ENCODE measurements at regions not wholly inside any gene's neighbourhood (a gene's known extent, or its start where the extent isn't known, plus 50 kb on each side); places are given as distances from the start of the nearest gene placed in this dataset.
A peak's percentile ranks its signal among the peaks of the same experiment; 100 is the strongest.

DNA sequence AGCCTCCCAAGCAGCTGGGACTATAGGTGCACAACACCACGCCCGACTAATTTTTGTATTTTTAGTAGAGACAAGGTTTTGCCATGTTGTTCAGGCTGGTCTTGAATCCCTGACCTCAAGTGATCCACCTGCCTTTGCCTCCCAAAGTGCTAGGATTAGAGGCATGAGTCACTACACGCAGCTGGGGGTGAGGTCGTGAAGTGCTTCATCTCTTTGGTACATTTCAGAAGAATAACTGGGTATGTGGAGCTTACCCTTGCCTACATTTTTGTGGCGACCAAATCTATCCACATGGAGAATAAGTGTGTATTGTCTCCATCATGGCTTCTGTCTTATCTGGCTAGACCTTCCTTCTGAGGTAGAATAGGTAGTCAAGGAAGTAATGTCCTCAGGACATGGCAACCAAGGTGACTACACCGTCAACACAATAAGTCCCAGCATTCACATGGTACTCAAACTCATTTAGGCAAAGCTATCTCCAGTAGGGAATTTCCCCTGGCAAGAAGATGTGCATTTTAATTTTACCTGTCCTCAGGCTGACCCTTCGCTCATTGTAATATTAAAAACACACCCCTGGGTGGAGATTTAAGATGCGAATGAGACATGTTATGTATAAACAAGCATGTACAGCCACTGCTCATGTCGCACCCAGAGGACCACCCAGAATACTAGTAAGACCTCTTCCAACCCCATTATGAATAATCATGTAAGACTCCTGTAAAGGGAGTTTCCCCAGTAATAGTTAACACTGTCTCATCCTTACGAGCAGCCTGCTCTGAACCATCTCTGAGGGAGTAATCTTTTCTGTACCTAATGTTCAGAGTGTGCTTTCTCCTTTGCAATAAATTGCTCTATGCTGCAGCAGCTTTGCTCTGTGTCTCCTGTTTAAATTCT lies 1173.2 kb downstream of the TAF11L14 start:
- peak; percentile 77 for FAIRE-seq
- no peak for DNase-seq (ENCODE audit: insufficient read length, low spot score)

DNA sequence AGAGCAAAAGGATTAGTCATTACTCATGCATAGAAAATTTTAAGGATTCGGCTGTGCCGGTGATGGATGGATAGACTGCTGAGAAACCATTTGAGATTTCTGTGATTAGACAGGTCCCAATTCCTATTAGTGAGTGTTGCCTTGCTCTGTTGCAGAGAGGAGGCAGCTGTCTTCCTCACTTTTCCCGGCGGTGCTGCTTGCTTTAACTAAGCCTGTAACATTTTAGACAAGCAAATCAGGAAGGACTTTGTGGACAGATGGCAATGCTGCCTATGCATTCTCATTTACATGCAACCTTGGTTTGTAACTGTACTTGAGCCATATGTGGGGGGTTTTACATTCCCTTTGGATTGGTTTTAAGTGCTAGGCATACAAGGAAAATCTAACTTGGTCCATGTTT lies 1176.3 kb downstream of the CDH18 start:
- no peak for DNase-seq (ENCODE audit: insufficient read length, low spot score)
- FAIRE-seq, result no peak

DNA sequence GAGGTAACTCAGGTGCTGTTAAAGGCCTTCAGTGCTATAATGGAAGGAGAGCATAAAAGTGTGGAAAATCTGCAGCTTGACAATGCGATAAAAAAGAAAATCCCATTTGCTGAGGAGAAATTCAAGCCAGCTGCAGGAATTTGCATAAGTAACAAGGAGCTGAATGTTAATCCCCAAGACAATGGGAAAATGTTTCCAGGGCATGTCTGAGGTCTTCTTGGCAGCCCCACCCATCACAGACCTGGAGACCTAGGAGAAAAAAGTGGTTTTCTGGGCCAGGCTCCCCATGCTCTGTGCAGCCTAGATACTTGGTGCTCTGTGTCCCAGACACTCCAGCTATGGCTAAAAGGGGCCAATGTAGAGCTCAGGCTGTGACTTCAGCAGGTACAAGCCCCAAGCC lies 1159.6 kb downstream of the CDH18 start:
- no peak for FAIRE-seq
- DNase-seq (ENCODE audit: insufficient read length, low spot score), result no peak

DNA sequence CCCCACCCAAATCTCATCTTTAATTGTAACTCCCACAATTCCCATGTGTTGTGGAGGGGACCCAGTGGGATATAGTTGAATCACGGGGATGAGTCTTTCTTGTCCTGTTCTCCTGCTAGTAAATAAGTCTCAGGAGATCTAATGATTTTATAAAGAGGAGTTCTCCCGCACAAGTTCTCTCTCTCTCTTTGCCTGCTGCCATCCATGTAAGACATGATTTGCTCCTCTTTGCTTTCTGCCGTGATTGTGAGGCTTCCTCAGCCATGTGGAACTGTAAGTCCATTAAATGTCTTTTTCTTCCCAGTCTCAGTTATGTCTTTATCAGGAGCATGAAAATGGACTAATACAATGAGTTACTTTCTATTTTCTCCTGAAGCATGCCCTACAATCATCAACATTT lies 1158.5 kb downstream of the CDH18 start:
- no peak for FAIRE-seq
- no peak for DNase-seq (ENCODE audit: insufficient read length, low spot score)

DNA sequence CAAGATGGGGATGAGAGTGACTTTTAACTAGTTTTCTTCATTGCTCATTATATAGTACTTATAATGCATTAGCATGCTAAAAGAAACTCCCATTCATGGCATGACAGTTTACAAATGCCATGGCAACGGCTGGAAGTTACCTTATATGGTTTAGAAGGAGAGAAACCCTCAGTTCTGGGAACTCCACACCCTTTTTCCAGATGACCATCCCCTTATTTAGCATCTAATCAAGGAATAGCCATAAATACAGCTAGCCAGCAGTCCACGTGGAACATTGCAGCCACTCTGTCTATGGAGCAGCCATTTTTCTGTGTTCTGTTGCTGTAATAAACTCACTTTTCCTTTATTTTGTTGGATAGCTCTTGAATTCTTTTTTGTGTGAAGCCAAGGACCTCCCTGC lies 1137.8 kb downstream of the CDH18 start:
- DNase-seq (ENCODE audit: insufficient read length, low spot score) (no peak), FAIRE-seq (no peak)

DNA sequence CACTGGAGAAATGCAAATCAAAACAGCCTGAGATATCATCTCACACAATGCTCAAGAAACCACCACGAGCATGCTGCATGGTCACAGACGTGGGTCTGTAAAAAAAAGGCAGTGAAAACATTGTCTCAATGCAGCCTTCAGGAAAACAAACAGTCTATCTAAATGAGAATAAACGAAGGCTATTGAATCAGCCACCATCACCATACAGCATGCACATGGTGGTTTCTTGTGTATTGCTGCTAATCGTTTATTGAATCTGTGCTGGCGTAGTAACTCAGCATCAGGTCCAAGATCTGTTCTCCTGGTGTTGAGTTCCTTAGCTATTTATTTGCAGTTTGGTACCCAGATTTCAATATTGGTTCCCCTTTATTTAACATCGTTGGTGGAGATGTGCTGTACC lies 1115.0 kb downstream of the CDH18 start:
- DNase-seq (ENCODE audit: insufficient read length, low spot score) (no peak), FAIRE-seq (no peak)

DNA sequence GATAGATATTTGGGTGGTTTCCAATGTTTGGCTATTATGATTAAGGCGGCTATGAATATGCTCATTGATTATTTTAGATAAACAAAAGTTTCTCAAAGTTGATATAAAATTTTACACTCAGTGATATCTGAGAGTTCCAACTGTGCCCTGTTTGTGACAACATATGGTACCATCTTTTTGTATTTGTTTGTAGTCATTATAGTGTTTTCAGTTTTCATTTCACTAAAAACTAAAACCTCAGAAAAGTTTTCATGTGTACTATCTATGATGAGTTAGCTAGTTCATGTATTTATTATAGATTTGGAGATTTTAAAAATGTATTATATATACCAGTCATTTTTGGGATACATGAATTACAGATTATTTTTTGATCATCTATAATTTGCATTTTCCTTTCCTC lies 1111.4 kb downstream of the CDH18 start:
- FAIRE-seq, result no peak

DNA sequence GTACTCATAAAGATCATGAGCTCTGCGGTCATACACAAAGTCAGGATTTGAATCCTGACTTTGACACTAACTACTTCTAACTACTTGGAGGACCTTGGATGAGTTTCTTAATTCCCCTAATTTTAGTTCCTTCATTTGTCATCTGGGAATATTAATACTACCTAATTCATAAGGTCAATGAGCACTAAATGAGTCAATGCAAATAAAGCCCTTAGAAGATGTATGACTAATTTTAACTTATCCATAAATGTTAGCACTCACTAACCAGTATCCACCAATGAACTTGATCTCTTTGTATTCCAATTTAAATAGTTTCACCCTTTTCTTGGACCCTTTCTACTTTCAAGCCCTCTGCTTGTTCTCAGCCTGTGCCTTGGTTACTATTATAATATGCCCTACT lies 1106.4 kb downstream of the CDH18 start:
- FAIRE-seq, result no peak
- no peak for DNase-seq (ENCODE audit: insufficient read length, low spot score)

More for the DNA sequence above, 1111.4 kb downstream of the CDH18 start:
- DNase-seq (ENCODE audit: insufficient read length, low spot score), result no peak

DNA sequence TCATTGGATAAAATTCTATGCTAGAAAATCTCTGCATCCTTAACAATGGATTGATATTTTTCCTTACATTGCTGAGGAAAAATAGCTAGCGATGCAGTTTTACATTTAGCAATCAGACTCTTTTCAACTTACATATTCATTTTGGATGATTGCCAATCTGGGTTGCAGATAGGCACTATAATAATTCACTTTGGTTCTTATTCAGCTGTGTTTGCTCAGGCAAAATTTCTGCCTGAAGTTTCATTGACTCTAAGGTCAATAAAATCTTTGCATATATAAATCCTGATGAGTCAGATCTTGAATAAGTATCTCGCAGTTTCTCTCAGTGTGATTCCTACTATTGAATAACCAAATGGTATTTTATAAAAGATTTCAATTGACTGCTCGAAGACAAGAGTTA lies 1105.8 kb downstream of the CDH18 start:
- DNase-seq (ENCODE audit: insufficient read length, low spot score), result no peak
- FAIRE-seq, result no peak

DNA sequence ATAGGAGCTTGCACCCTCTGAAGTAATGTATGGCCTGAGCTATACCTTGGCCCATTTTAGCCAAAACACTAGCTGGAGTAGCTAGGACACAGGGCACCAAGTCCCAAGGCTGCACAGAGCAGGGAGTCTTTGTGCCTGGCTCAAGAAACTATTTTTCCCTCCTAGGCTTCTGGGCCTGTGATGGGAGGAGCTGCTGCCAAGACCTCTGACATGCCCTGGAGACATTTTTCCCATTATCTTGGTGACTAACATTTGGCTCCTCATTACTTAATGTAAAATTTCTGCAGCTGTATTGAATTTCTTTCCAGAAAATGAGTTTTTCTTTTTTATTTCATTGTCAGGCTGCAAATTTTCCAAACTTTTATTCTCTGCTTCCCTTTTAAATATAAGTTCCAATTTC lies 1099.2 kb downstream of the CDH18 start:
- no peak for FAIRE-seq
- DNase-seq (ENCODE audit: insufficient read length, low spot score), result no peak

DNA sequence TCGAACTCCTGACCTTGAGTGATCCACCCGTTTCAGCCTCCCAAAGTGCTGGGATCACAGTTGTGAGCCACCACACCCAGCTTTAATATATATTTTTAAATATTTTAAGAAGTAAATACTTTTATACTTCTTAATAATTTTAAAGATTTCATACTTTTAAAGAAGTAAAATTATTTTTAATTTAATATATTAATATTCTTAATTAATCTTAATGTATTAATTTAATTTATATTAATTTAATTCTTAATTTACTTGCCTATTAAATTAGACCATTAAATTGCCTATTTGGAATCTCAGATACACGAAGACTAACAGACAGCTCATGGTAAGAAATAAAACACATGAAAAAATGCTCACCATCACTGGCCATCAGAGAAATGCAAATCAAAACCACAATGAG lies 1087.4 kb downstream of the CDH18 start:
- DNase-seq (ENCODE audit: insufficient read length, low spot score), result no peak
- FAIRE-seq, result no peak

DNA sequence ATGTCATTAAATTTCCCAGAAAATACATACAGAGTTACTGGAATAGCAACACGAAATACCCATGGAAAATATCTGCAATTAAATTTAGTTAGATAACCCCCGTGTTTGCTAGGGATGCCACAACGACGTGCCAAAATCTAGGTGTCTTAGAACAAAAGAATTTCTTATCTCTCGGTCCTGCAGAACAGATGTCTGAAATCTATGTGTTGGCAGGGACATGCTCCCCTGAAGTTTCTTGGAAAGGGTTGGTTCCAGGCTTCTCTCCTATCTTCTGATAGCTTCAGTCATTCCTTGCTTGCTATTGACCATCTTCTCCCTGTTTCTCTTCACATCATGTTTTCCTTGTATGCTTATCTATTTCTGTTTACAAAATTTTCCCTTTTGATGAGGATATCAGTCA lies 1067.0 kb downstream of the CDH18 start:
- DNase-seq (ENCODE audit: insufficient read length, low spot score) (no peak), FAIRE-seq (no peak)

DNA sequence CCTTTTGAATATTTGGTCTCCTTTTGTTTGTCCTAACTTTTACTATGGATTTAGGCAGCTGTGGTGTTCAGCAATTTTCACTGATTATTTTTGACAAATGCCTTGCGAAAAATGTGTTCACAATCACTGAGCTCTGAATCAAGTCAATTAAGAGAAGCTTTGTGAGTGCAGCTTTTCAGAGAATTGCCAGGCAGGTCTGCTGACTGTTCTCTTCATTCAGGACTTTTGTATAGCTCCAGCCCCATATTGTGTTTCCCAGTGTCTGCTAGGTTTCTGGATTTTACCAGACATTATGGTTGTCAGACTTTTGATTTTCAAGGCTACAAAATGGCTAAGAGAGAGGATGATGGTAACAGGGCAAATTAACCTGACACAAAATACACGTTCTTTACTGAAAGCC lies 1055.9 kb downstream of the CDH18 start:
- FAIRE-seq, result no peak
- DNase-seq (ENCODE audit: insufficient read length, low spot score), result no peak

DNA sequence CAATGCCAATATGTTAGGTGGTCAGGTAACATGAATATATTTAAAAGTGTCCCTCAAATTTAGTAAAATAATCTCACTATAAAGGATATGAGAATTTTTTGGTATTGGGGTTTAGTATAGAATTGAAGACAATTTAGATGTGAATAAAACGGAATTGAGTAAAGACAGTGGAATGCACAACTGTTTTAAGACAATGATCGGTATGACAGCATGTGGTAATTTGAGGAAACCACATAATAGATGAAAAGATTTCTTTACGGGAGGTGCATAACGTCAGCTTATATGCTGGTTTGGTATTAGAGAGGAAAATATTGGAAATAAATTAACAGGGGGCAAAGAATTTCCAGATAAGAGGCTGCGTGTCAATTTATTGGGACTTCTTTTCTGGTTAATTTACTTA lies 1043.2 kb downstream of the CDH18 start:
- FAIRE-seq (no peak), DNase-seq (ENCODE audit: insufficient read length, low spot score) (peak; percentile 12)

DNA sequence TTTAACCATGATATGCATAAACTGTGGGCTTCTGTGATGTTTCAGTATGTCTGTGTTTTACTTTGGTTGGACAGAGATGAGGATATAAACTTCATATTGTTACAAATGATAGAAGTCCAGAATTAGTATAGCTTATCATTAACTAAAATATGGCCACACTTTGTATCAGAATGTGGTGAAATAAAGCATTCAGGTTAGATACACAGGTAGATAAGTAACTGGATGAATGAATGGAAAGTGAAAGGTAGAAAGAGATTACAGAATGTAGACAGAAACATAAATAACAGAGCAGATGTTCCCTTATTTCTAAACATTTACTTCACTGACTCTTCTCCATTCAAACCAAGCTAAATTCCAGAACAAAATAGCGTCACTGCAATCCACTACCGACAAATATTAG lies 1033.8 kb downstream of the CDH18 start:
- FAIRE-seq, result no peak
- DNase-seq (ENCODE audit: insufficient read length, low spot score), result no peak

DNA sequence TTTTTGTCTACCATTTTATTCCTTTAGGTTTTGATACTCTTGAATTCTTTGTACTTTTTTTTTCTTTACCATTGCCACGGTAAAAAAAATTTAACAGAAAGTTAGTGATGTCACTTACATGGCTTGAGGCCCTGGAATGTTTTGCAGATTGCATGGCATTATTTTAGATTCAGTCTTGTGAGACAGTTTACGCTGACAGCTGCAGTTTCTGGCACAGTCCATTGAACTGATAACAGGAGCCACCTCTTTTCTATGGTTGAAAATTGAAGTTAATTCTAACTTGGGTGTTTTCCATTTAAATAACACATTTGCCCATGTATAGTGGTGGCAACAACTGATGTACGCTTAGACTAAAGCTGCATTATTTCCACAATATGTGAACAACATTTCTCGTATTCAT lies 1028.5 kb downstream of the CDH18 start:
- DNase-seq (ENCODE audit: insufficient read length, low spot score) (no peak), FAIRE-seq (no peak)

DNA sequence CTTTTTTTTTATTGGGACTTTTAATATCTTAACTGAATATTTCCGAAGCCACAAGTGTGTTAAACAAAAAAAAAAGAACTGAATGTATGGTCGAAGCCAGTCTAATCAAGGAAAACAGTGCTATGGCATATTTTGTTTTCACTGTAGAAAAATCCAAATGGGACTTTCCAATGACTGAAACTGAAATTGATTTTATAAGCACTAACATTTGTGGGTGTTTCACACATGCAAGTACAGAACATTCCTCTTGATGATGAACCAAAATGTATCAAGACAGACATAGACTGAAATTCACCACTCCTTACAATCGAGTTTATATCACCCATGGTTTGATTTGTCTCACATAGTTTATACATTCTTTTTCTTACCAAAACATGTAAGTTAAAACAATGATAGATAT lies 1026.8 kb downstream of the CDH18 start:
- FAIRE-seq (no peak), DNase-seq (ENCODE audit: insufficient read length, low spot score) (no peak)

DNA sequence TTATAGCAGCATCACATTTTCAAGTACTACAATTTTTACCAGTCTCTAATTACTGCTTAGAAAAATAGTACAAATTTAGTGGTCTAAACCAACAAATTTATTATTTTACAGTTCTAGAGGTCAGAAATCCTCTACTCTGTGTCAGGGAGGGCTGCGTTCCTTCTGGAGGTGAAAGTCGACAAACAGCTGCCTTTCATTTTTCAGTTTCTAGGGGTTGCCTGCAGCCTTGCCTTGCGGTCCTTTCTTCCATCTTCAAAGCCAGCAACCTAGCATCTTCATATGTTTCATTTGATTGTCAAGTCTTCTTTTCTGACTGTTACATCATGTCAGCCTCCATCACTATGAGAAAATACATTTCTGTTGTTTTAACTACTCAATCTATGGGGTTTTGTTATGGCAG lies 1022.1 kb downstream of the CDH18 start:
- no peak for DNase-seq (ENCODE audit: insufficient read length, low spot score)

DNA sequence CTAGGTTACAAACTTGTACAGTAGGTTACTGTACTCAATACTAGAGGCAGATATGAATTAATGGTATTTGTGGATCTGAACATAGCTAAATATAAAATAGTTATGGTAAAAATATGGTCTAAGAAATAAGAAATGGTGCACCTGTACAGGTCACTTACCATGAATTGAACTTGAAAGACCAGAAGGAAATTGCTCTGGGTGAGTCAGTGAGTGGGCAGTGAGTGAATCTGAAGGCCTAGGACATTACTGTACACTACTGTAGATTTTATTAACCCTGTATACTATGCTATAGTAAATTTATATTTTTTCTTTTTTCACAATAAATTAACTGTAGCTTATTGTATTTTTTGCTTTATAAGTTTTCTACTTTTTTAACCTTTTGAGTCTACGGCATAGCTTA lies 1020.4 kb downstream of the CDH18 start:
- no peak for FAIRE-seq

More for the DNA sequence above, 1022.1 kb downstream of the CDH18 start:
- FAIRE-seq, result no peak

DNA sequence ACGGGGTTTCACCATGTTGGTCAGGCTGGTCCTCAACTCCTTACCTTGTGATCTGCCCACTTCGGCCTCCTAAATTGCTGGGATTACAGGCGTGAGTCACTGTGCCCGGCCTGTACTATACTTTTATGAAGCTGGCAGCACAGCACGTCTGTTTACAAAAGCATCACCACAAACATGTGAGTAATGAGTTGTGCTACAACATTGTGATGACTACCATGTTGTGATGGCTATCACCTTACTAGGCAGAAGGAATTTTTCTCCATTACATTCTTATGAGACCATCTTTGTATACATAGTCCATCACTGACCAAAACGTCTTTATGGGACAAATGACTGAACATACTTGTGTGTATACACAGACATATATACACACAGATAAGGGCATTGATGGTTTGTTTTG lies 1019.0 kb downstream of the CDH18 start:
- peak; percentile 81 for FAIRE-seq
- DNase-seq (ENCODE audit: insufficient read length, low spot score), result no peak

More for the DNA sequence above, 1020.4 kb downstream of the CDH18 start:
- no peak for DNase-seq (ENCODE audit: insufficient read length, low spot score)

DNA sequence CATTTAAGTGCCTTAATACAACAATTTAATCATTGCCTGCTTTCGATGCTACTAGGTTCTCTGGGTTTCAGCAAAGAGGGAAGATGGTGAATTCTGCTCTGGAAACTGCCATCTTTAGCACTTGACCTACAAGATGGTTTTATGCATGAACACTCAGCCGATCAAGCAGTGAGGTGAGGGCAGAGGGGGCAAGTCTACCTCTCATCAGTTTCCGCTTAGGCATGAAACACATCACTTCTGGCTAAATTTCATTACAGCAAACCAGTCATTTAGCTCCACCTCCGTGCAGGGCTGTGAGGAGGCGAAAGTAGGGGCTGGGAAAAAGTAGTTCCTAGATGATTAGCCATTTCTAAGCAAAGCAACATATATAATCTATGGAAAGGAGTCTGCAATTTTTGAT lies 1018.0 kb downstream of the CDH18 start:
- DNase-seq (ENCODE audit: insufficient read length, low spot score) (no peak), FAIRE-seq (no peak)

DNA sequence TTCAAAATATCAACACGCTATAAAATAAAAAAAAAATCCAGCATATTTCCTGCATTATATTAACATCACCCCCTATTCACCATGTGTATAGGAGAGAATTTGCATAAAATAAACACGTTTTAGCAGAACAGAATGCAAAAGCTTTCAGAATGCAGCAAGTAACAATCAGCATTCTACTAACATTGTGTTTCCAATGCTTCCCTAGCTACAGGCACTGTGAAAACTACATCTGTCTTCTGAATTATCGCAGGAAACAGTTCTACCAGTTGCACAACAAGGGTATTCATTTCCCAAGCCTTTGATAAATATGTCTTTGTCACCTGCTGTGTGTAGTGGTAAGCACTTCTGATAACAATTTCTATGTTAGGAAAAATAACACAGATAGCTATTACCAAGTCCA lies 1015.8 kb downstream of the CDH18 start:
- FAIRE-seq, result no peak
- DNase-seq (ENCODE audit: insufficient read length, low spot score), result no peak

DNA sequence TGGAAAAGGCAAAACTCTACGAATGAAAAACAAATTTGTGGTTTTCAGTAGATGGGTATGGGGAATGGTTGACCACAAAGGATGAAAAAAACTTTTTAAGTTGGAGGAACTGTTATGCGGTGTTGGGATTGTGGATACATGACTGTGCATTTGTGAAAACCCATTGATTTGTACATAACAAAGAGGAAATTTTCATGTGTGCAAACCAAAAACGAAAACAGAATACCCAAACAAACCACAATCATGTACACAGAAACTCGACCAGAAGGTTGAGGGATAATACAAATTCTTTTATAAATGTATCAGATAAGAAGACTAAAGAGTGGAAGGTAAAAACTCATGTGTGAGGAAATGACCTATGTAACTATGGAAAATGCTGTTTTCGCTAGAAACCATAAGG lies 1012.4 kb downstream of the CDH18 start:
- FAIRE-seq, result no peak
- no peak for DNase-seq (ENCODE audit: insufficient read length, low spot score)

All from HTR-8/SVneo (cell line).